Thyroid gland (tissue), 4 donors: ENCODE measurements at regions not wholly inside any gene's neighbourhood (a gene's known extent, or its start where the extent isn't known, plus 50 kb on each side); places are given as distances from the start of the nearest gene placed in this dataset.

ENCODE experiments used
- POLR2A ChIP-seq, 2 donors: fragments of 450-650 bp; IDR thresholded peaks; one replicate each; pipeline ENCODE4 v1.6.1; 2017; ENCODE audit warnings: antibody characterized with exemption in 2 of 2, mild to moderate bottlenecking in 2 of 2, moderate library complexity in 1 of 2
- TF ChIP-seq, protein P1 (sequence below), 6 experiments: fragments of 200-600 bp in 3 of 6; fragments of 450-650 bp in 3 of 6; sonication (generic) in 3 of 6; IDR thresholded peaks; one replicate each; pipeline ENCODE4 v1.5.1; 2016 to 2019; ENCODE audit warnings: antibody characterized with exemption in 6 of 6, mild to moderate bottlenecking in 2 of 6, inconsistent platforms in 1 of 6, moderate library complexity in 1 of 6

DNA sequence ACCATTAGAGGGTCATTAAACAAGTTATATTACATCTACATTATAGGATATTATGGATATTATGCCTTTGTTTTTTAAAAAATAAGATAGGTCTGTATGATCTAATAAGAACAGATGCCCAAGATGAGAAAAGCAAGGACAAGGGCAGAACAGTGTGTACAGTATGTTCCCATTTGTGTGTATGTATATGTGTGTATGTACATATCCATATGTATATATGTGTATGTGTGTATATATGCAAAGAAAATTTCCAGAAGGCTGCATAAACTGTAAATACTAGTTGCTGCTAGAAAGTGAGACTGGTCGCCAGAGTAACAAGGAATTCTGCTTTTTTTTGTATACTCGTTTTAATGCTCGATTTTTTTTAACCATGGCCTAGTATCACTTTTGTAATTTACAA is 58.1 kb upstream of the GLIS3 start:
- TF ChIP-seq, protein P1, sequence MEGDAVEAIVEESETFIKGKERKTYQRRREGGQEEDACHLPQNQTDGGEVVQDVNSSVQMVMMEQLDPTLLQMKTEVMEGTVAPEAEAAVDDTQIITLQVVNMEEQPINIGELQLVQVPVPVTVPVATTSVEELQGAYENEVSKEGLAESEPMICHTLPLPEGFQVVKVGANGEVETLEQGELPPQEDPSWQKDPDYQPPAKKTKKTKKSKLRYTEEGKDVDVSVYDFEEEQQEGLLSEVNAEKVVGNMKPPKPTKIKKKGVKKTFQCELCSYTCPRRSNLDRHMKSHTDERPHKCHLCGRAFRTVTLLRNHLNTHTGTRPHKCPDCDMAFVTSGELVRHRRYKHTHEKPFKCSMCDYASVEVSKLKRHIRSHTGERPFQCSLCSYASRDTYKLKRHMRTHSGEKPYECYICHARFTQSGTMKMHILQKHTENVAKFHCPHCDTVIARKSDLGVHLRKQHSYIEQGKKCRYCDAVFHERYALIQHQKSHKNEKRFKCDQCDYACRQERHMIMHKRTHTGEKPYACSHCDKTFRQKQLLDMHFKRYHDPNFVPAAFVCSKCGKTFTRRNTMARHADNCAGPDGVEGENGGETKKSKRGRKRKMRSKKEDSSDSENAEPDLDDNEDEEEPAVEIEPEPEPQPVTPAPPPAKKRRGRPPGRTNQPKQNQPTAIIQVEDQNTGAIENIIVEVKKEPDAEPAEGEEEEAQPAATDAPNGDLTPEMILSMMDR (IDR thresholded peaks at IDR 0.05): no peak
- TF ChIP-seq POLR2A (IDR thresholded peaks at IDR 0.05): no peak
